Endothelial cell of umbilical vein (primary cell): ENCODE measurements at regions not wholly inside any gene's neighbourhood (a gene's known extent, or its start where the extent isn't known, plus 50 kb on each side); places are given as distances from the start of the nearest gene placed in this dataset.
A peak's percentile ranks its signal among the peaks of the same experiment; 100 is the strongest.

Experiments
- BruUV-seq: library from RNA; stranded (reverse); fragments of 400-500 nt; replicated peaks from 2 replicates; lab custom pipeline; 2021; lab: Mats Ljungman, UMichigan
- CTCF ChIA-PET: fragments of 300-600, 350-600 bp; sonication (Branson Sonifier 250); formaldehyde crosslinking; loops from one replicate; lab custom pipeline; 2021; ENCODE audit warnings: antibody characterized with exemption, inconsistent platforms; lab: Charles Lee
- POLR2A ChIA-PET: fragments of 300-600, 350-600 bp; sonication (Branson Sonifier 250); formaldehyde crosslinking; loops from one replicate; lab custom pipeline; 2021; ENCODE audit warnings: antibody characterized with exemption, inconsistent platforms; lab: Charles Lee
- DNase-seq: peaks from one replicate; pipeline ENCODE4 v3.0.0-alpha.2; 2011; ENCODE audit warnings: low read depth, low spot score
- FAIRE-seq: peaks from 2 replicates; lab custom pipeline; 2011; peaks lifted over from hg19 to GRCh38; lab: Jason Lieb, UNC
- H2AFZ ChIP-seq: 2 replicates; pipeline ENCODE4 v1.6.0; 2012; ENCODE audit warnings: low read depth, low read length, control low read depth, inconsistent platforms
- H3K27ac ChIP-seq: 2 replicates; pipeline ENCODE4 v1.5.1; 2011; ENCODE audit warnings: low read depth, mild to moderate bottlenecking, control low read depth, low read length, moderate library complexity; ENCODE audit not compliant: insufficient read depth
- H3K27me3 ChIP-seq, 2 experiments: 2 replicates each; pipeline versions ENCODE4 v1.6.0 to v1.6.1; 2011; ENCODE audit warnings: low read length in 2 of 2, mixed read lengths in 1 of 2; ENCODE audit not compliant: control insufficient read depth in 2 of 2, insufficient read depth in 2 of 2
- H3K36me3 ChIP-seq, 2 experiments: 2 replicates in 1 of 2; 3 replicates in 1 of 2; pipeline ENCODE4 v1.5.1; 2011; ENCODE audit warnings: low read length in 2 of 2, mild to moderate bottlenecking in 1 of 2, moderate library complexity in 1 of 2; ENCODE audit not compliant: control insufficient read depth in 2 of 2, insufficient read depth in 2 of 2; ENCODE audit errors: extremely low read depth in 1 of 2
- H3K4me1 ChIP-seq: 3 replicates; pipeline ENCODE4 v1.5.1; 2011; ENCODE audit warnings: mild to moderate bottlenecking, low read length; ENCODE audit not compliant: control insufficient read depth, insufficient read depth; ENCODE audit errors: extremely low read depth
- H3K4me2 ChIP-seq: 2 replicates; pipeline ENCODE4 v1.6.1; 2011; ENCODE audit warnings: low read length, control low read depth, mixed read lengths; ENCODE audit not compliant: insufficient read depth
- H3K4me3 ChIP-seq, 3 experiments: fragments of 200-600 bp in 1 of 3; sonication (generic), shearing (Covaris generic) in 1 of 3; replicated peaks in 1 of 3; 2 replicates each; pipeline ENCODE4 v1.5.1; 2011 to 2016; ENCODE audit warnings: control low read depth in 3 of 3, low read length in 3 of 3, mild to moderate bottlenecking in 2 of 3, inconsistent platforms in 1 of 3, low read depth in 1 of 3, moderate library complexity in 1 of 3; ENCODE audit not compliant: insufficient read depth in 1 of 3
- H3K79me2 ChIP-seq: 2 replicates; pipeline ENCODE4 v1.6.0; 2012; ENCODE audit warnings: low read length, inconsistent platforms; ENCODE audit not compliant: control insufficient read depth, insufficient read depth
- H3K9ac ChIP-seq: replicated peaks from 2 replicates; pipeline ENCODE3; 2011; ENCODE audit warnings: low read length, control low read depth; ENCODE audit not compliant: insufficient read depth; ENCODE audit errors: extremely low read depth
- H3K9me1 ChIP-seq: replicated peaks from 3 replicates; pipeline ENCODE4 v1.6.0; 2011; ENCODE audit warnings: mild to moderate bottlenecking, low read length; ENCODE audit not compliant: control insufficient read depth, insufficient read depth; ENCODE audit errors: extremely low read depth
- H3K9me3 ChIP-seq: replicated peaks from 2 replicates; pipeline ENCODE4 v1.5.1; 2012; ENCODE audit warnings: low read length, inconsistent platforms; ENCODE audit not compliant: control insufficient read depth, insufficient read depth
- H4K20me1 ChIP-seq: replicated peaks from 2 replicates; pipeline ENCODE3; 2011; ENCODE audit warnings: mild to moderate bottlenecking, low read length; ENCODE audit not compliant: control insufficient read depth, insufficient read depth; ENCODE audit errors: extremely low read depth
- EZH2 ChIP-seq: IDR thresholded peaks from 2 replicates; pipeline ENCODE4 v1.6.1; 2012; ENCODE audit warnings: borderline replicate concordance, low read depth, mild to moderate bottlenecking, moderate library complexity, low read length, inconsistent platforms; ENCODE audit not compliant: severe bottlenecking
- FOS ChIP-seq: IDR thresholded peaks from 2 replicates; pipeline ENCODE4 v1.6.1; 2011; ENCODE audit warnings: mild to moderate bottlenecking, low read length, moderate library complexity, borderline replicate concordance; ENCODE audit not compliant: insufficient read depth
- GATA2 ChIP-seq: IDR thresholded peaks from 2 replicates; pipeline ENCODE4 v1.7.0; 2011; ENCODE audit warnings: low read depth, mild to moderate bottlenecking, moderate library complexity, mixed read lengths, low read length; ENCODE audit not compliant: insufficient read length, insufficient read depth
- JUN ChIP-seq: IDR thresholded peaks from 2 replicates; pipeline ENCODE4 v1.6.1; 2011; ENCODE audit warnings: borderline replicate concordance, low read depth; ENCODE audit not compliant: insufficient read length, insufficient read depth
- MAX ChIP-seq: IDR thresholded peaks from 2 replicates; pipeline ENCODE4 v1.6.1; 2011; ENCODE audit not compliant: insufficient read depth, insufficient read length
- POLR2A ChIP-seq: IDR thresholded peaks from 2 replicates; pipeline ENCODE4 v1.6.1; 2012; ENCODE audit warnings: low read depth, mild to moderate bottlenecking, control low read depth, low read length
- POLR2AphosphoS5 ChIP-seq: IDR thresholded peaks from 2 replicates; pipeline ENCODE4 v1.6.1; 2012; ENCODE audit warnings: low read depth, mild to moderate bottlenecking, control low read depth, low read length, moderate library complexity; ENCODE audit not compliant: insufficient read depth
- dilution Hi-C: fragments of 300-500 bp; cut with MboI; formaldehyde crosslinking; loops from one replicate; pipeline ENCODE4 v1.15.0; 2019; ENCODE audit warnings: low sequenced_read_pairs; ENCODE audit not compliant: extremely low pct_ligation_motif_present
- intact Hi-C: fragments of 100-400 bp; cut with micrococcal nuclease; formaldehyde crosslinking; loops from one replicate; pipeline ENCODE4 v1.10.0; 2022
- TF ChIP-seq, protein P1 (sequence below), 2 donors: IDR thresholded peaks; 1 replicate in 1 of 2; 2 replicates in 1 of 2; pipeline ENCODE4 v1.5.1; 2011; ENCODE audit warnings: low read length in 2 of 2, mild to moderate bottlenecking in 2 of 2, moderate library complexity in 2 of 2, control low read depth in 1 of 2, inconsistent platforms in 1 of 2, low read depth in 1 of 2; ENCODE audit not compliant: insufficient read depth in 1 of 2; ENCODE audit errors: extremely low read depth in 1 of 2

DNA sequence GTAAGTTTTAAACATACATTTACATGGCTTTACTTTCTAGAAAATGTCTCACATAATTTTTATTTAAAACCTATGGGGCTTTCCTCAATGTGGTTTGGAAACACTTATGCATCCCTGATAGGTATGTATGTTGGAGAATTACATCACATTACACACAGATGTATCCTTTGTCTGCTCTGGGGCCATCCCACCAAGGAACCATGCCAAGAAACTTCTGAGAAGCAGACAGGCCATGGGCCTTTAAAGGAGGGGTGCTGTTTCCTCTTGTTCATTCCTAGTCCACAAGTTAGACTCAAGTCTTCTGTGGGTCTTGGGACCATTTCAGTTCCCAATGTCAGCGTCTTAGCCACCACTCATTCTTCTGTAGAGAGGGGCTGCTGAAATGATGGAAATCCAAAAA, 162.0 kb upstream of the SETBP1 start:
- Histone ChIP-seq H2AFZ (peak overlapping the region; percentile 63), H3K9me1 (no peaks in the 10 kb centered on the region), H3K36me3 (no peaks in the 10 kb centered on the region), H3K27me3 (no peaks in the 10 kb centered on the region), H3K4me2 (peak overlapping the region; percentile 36), H3K79me2 (no peaks in the 10 kb centered on the region), H3K4me1 (peaks cover 7% of the 10 kb centered on the region), H3K9ac (no peak overlapping the region), H3K9me3 (no peaks in the 10 kb centered on the region), H4K20me1 (no peaks in the 10 kb centered on the region), H3K27ac (peak overlapping the region; percentile 40), H3K4me3 (no peak overlapping the region)
- ChIA-PET POLR2A (no interaction called here), CTCF (no interaction called here)
- intact Hi-C loops (no loop called here), dilution Hi-C loops (no loop called here)
- DNase-seq (peak; percentile 91), FAIRE-seq (no peak)
- TF ChIP-seq EZH2 (no peak), FOS (no peak), POLR2AphosphoS5 (no peak), GATA2 (no peak), POLR2A (no peak), MAX (no peak), JUN (no peak)
- TF ChIP-seq, protein P1, sequence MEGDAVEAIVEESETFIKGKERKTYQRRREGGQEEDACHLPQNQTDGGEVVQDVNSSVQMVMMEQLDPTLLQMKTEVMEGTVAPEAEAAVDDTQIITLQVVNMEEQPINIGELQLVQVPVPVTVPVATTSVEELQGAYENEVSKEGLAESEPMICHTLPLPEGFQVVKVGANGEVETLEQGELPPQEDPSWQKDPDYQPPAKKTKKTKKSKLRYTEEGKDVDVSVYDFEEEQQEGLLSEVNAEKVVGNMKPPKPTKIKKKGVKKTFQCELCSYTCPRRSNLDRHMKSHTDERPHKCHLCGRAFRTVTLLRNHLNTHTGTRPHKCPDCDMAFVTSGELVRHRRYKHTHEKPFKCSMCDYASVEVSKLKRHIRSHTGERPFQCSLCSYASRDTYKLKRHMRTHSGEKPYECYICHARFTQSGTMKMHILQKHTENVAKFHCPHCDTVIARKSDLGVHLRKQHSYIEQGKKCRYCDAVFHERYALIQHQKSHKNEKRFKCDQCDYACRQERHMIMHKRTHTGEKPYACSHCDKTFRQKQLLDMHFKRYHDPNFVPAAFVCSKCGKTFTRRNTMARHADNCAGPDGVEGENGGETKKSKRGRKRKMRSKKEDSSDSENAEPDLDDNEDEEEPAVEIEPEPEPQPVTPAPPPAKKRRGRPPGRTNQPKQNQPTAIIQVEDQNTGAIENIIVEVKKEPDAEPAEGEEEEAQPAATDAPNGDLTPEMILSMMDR (IDR thresholded peaks at IDR 0.05; ENCODE audit: extremely low read depth in 1 of 2, insufficient read depth in 1 of 2, low read depth in 1 of 2, low read length in 2 of 2): no peak
- BruUV-seq: no TSS peak
